CD4-positive, alpha-beta T cell (primary cell): ENCODE measurements at regions not wholly inside any gene's neighbourhood (a gene's known extent, or its start where the extent isn't known, plus 50 kb on each side); places are given as distances from the start of the nearest gene placed in this dataset.

Experiments used
- ATAC-seq: fragments of 200-7000 bp; cut with Tn5 transposase; one replicate; pipeline ENCODE4 v1.10.0; 2022; ENCODE audit warnings: mild to moderate bottlenecking; ENCODE audit not compliant: poor library complexity
- CTCF ChIA-PET: fragments of 350-600 bp; sonication (Branson Sonifier 250); formaldehyde crosslinking; loops from one replicate; lab custom pipeline; 2021; ENCODE audit warnings: antibody characterized with exemption, inconsistent platforms; lab: Charles Lee
- POLR2A ChIA-PET: fragments of 350-600 bp; sonication (Branson Sonifier 250); formaldehyde crosslinking; loops from one replicate; lab custom pipeline; 2021; ENCODE audit warnings: antibody characterized with exemption, inconsistent platforms; lab: Charles Lee
- DNase-seq, 14 experiments: peaks; one replicate each; pipeline ENCODE4 v3.0.0-alpha.2; 2013 to 2020; ENCODE audit warnings: mixed read lengths in 2 of 14
- H3K27ac ChIP-seq, 2 donors: one replicate each; pipeline versions ENCODE4 v1.5.1 to v1.7.0; 2013; ENCODE audit warnings: low read length in 2 of 2, low read depth in 1 of 2, mild to moderate bottlenecking in 1 of 2
- H3K27me3 ChIP-seq, 2 experiments: 1 replicate in 1 of 2; 2 replicates in 1 of 2; pipeline versions ENCODE4 v1.6.1 to v1.7.0; 2013; ENCODE audit warnings: low read length in 2 of 2, control low read depth in 1 of 2, mild to moderate bottlenecking in 1 of 2, moderate library complexity in 1 of 2; ENCODE audit not compliant: insufficient read depth in 2 of 2, control insufficient read depth in 1 of 2
- H3K36me3 ChIP-seq: one replicate; pipeline ENCODE4 v1.6.1; 2013; ENCODE audit warnings: low read length, control low read depth; ENCODE audit not compliant: insufficient read depth
- H3K4me1 ChIP-seq: one replicate; pipeline ENCODE4 v1.6.1; 2013; ENCODE audit warnings: low read length, control low read depth; ENCODE audit not compliant: insufficient read depth
- H3K4me3 ChIP-seq: one replicate; pipeline ENCODE4 v1.5.1; 2013; ENCODE audit warnings: mild to moderate bottlenecking, low read length, moderate library complexity
- H3K9me3 ChIP-seq, 2 experiments: 1 replicate in 1 of 2; 2 replicates in 1 of 2; pipeline versions ENCODE4 v1.6.1 to v1.7.0; 2013; ENCODE audit warnings: low read length in 2 of 2, mild to moderate bottlenecking in 2 of 2, control low read depth in 1 of 2, moderate library complexity in 1 of 2; ENCODE audit not compliant: control insufficient read depth in 1 of 2, insufficient read depth in 1 of 2
- H3K27ac Mint-ChIP-seq: one replicate; pipeline ENCODE4 v1.8.0; 2020; ENCODE audit warnings: mixed read lengths
- H3K27me3 Mint-ChIP-seq: one replicate; pipeline ENCODE4 v1.8.0; 2021; ENCODE audit warnings: mixed read lengths
- H3K36me3 Mint-ChIP-seq: one replicate; pipeline ENCODE4 v1.8.0; 2021; ENCODE audit warnings: low read depth, mixed read lengths
- H3K4me1 Mint-ChIP-seq: one replicate; pipeline ENCODE4 v1.8.0; 2021; ENCODE audit warnings: low read depth, mixed read lengths
- H3K4me3 Mint-ChIP-seq: one replicate; pipeline ENCODE4 v1.8.0; 2020; ENCODE audit warnings: mild to moderate bottlenecking, mixed read lengths
- H3K9me3 Mint-ChIP-seq: one replicate; pipeline ENCODE4 v1.8.0; 2020; ENCODE audit warnings: mixed read lengths
- intact Hi-C, 2 experiments: fragments of 100-400 bp; cut with DNase I in 1 of 2; cut with micrococcal nuclease in 1 of 2; formaldehyde crosslinking; loops; one replicate each; pipeline versions ENCODE4 v1.15.1 to v1.9.0; 2023 to 2025; cut with DNase I, micrococcal nuclease
- TF ChIP-seq, protein P1 (sequence below): fragments of 200-600 bp; IDR thresholded peaks from one replicate; pipeline ENCODE4 v1.8.0; 2022; ENCODE audit warnings: antibody characterized with exemption, mild to moderate bottlenecking

DNA sequence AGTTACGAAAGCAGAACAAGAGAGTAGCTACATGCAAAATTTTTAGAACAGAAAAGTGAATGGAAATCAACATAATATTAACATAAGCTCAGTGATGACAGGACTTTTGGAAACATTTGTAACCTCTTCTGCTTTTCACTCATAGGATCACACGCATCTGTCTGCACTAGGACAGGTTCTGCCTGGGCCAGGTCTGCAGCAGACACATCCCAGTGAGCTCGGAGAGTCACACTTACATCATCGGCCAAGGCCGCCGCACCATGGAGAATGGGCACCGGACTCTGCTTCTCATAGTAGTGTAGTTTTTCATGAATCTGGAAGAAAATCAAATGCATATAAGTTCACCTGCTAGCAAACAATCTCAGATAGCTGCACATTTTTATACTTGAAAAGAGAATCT, 150.9 kb upstream of the ODAD2 start:
- no peaks in the 10 kb centered on the region for H3K27me3 Mint-ChIP-seq
- H3K27me3 ChIP-seq: no peaks in the 10 kb centered on the region
- H3K4me1 Mint-ChIP-seq: peaks cover 14% of the 10 kb centered on the region
- ATAC-seq (no peak), DNase-seq (no peak)
- ChIA-PET CTCF (interaction anchor here (2.1 kb wide), 1 partner anchor 30 kb away, joined by 6 read pairs; no protein-coding TSS in a partner anchor), POLR2A (no interaction called here)
- TF ChIP-seq, protein P1, sequence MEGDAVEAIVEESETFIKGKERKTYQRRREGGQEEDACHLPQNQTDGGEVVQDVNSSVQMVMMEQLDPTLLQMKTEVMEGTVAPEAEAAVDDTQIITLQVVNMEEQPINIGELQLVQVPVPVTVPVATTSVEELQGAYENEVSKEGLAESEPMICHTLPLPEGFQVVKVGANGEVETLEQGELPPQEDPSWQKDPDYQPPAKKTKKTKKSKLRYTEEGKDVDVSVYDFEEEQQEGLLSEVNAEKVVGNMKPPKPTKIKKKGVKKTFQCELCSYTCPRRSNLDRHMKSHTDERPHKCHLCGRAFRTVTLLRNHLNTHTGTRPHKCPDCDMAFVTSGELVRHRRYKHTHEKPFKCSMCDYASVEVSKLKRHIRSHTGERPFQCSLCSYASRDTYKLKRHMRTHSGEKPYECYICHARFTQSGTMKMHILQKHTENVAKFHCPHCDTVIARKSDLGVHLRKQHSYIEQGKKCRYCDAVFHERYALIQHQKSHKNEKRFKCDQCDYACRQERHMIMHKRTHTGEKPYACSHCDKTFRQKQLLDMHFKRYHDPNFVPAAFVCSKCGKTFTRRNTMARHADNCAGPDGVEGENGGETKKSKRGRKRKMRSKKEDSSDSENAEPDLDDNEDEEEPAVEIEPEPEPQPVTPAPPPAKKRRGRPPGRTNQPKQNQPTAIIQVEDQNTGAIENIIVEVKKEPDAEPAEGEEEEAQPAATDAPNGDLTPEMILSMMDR: no peak
- H3K4me3 Mint-ChIP-seq: no peak overlapping the region
- intact Hi-C loops: no loop called here
- peaks cover 54% of the 10 kb centered on the region for H3K36me3 Mint-ChIP-seq
- no peaks in the 10 kb centered on the region for H3K4me1 ChIP-seq
- no peak overlapping the region for H3K27ac ChIP-seq
- peaks cover 26% of the 10 kb centered on the region for H3K36me3 ChIP-seq
- H3K9me3 Mint-ChIP-seq: no peaks in the 10 kb centered on the region
- H3K9me3 ChIP-seq: no peaks in the 10 kb centered on the region
- no peak overlapping the region for H3K4me3 ChIP-seq
- no peak overlapping the region for H3K27ac Mint-ChIP-seq

DNA sequence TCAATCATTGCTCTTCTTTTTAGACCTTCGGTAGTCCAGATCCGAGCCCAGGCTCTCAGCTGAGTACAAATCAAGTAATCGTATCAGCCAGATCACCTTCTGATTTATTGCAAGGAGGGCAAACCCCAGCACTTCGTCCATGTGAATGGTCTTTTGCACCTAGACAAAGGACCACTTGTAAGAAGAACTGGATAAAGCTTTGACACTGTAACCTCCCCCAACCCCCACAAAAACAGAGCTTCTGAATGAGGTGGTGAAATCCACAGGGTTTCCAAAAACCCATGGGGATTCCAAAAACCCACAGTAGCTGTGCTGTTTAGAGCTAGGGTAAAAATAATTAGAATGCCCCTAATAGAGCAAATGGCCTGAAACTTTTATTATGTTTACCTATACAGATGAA, 148.8 kb upstream of the ODAD2 start:
- Histone ChIP-seq H3K36me3 (peaks cover 26% of the 10 kb centered on the region), H3K4me1 (no peaks in the 10 kb centered on the region), H3K9me3 (no peaks in the 10 kb centered on the region), H3K27ac (no peak overlapping the region), H3K4me3 (no peak overlapping the region), H3K27me3 (no peaks in the 10 kb centered on the region)
- peaks cover 5% of the 10 kb centered on the region for H3K4me1 Mint-ChIP-seq
- POLR2A ChIA-PET: no interaction called here
- no peak overlapping the region for H3K4me3 Mint-ChIP-seq
- intact Hi-C loops: no loop called here
- ATAC-seq (no peak), DNase-seq (no peak)
- no peaks in the 10 kb centered on the region for H3K9me3 Mint-ChIP-seq
- no peak overlapping the region for H3K27ac Mint-ChIP-seq
- TF ChIP-seq, protein P1: no peak
- H3K27me3 Mint-ChIP-seq: no peaks in the 10 kb centered on the region
- H3K36me3 Mint-ChIP-seq: peaks cover 74% of the 10 kb centered on the region
- CTCF ChIA-PET: interaction anchor here (1.2 kb wide), 1 partner anchor 11 kb away, joined by 3 read pairs; no protein-coding TSS in a partner anchor

- peaks cover 91% of the 10 kb centered on the region for H3K36me3 Mint-ChIP-seq
- POLR2A ChIA-PET: no interaction called here
- no peaks in the 10 kb centered on the region for H3K36me3 ChIP-seq
- TF ChIP-seq, protein P1: no peak
- H3K27ac Mint-ChIP-seq: no peak overlapping the region
- no peak overlapping the region for H3K4me3 ChIP-seq
- no peaks in the 10 kb centered on the region for H3K27me3 ChIP-seq
- intact Hi-C loops: no loop called here
- H3K27ac ChIP-seq: no peak overlapping the region
- H3K4me3 Mint-ChIP-seq: no peak overlapping the region
- peaks cover 9% of the 10 kb centered on the region for H3K4me1 Mint-ChIP-seq
- DNase-seq: no peak
- ATAC-seq: no peak
- H3K4me1 ChIP-seq: no peaks in the 10 kb centered on the region
- peaks cover 4 to 21% of the 10 kb centered on the region in 2 experiments for H3K9me3 ChIP-seq
- H3K9me3 Mint-ChIP-seq: peaks cover 19% of the 10 kb centered on the region
- CTCF ChIA-PET: no interaction called here
- no peaks in the 10 kb centered on the region for H3K27me3 Mint-ChIP-seq
Measured at GRCh38 chr10:28139138-28139537, 140.3 kb upstream of the ODAD2 start.
